Fibroblast of the aortic adventitia (primary cell): ENCODE measurements at regions not wholly inside any gene's neighbourhood (a gene's known extent, or its start where the extent isn't known, plus 50 kb on each side); places are given as distances from the start of the nearest gene placed in this dataset. TPM values are rescaled to one million over a fixed set of nuclear protein-coding genes. Genes with fewer than 3 reads are reported as not detected.

ENCODE experiments used
- small RNA-seq: library from RNA; depleted of rRNA; stranded (forward); fragments of <200 nt; gene quantifications from one replicate; pipeline ENCODE3, GENCODE V24; 2012

Small RNA genes lying in the stretch of these regions (small RNA-seq; reads per million reads assigned to genes)
- not detected for gene MIR1263
- not detected for gene RNU7-82P
